ENCODE measurements at regions not wholly inside any gene's neighbourhood (a gene's known extent, or its start where the extent isn't known, plus 50 kb on each side); places are given as distances from the start of the nearest gene placed in this dataset.

- no peak for TF ChIP-seq CTCF (IDR thresholded peaks at IDR 0.05; ENCODE audit: control insufficient read depth, insufficient read depth, low read depth, low read length, missing control alignments)
- DNase-seq (ENCODE audit: low read depth): no peak
- no peak overlapping the region for H3K4me3 ChIP-seq (ENCODE audit: control insufficient read depth, low read depth, low read length)
Observed at GRCh38 chr9:109682227-109682626, 97.8 kb upstream of the PALM2AKAP2 start.

- TF ChIP-seq CTCF (IDR thresholded peaks at IDR 0.05; ENCODE audit: control insufficient read depth, insufficient read depth, low read depth, low read length, missing control alignments): no peak
- no peak overlapping the region for H3K4me3 ChIP-seq (ENCODE audit: control insufficient read depth, low read depth, low read length)
- DNase-seq (ENCODE audit: low read depth): no peak
Observed at GRCh38 chr9:109683521-109683920, 96.5 kb upstream of the PALM2AKAP2 start.

- no peak for TF ChIP-seq CTCF (IDR thresholded peaks at IDR 0.05; ENCODE audit: control insufficient read depth, insufficient read depth, low read depth, low read length, missing control alignments)
- DNase-seq (ENCODE audit: low read depth): no peak
- H3K4me3 ChIP-seq (ENCODE audit: control insufficient read depth, low read depth, low read length): no peak overlapping the region
Observed at GRCh38 chr9:109689701-109690100, 90.3 kb upstream of the PALM2AKAP2 start.

GRCh38 chr9:109699019-109699418 is 81.0 kb upstream of the PALM2AKAP2 start:
- H3K4me3 ChIP-seq (ENCODE audit: control insufficient read depth, low read depth, low read length): no peak overlapping the region
- TF ChIP-seq CTCF (IDR thresholded peaks at IDR 0.05; ENCODE audit: control insufficient read depth, insufficient read depth, low read depth, low read length, missing control alignments): no peak
- no peak for DNase-seq (ENCODE audit: low read depth)

GRCh38 chr9:109704546-109704945 is 75.5 kb upstream of the PALM2AKAP2 start:
- TF ChIP-seq CTCF (IDR thresholded peaks at IDR 0.05; ENCODE audit: control insufficient read depth, insufficient read depth, low read depth, low read length, missing control alignments): no peak
- no peak for DNase-seq (ENCODE audit: low read depth)
- no peak overlapping the region for H3K4me3 ChIP-seq (ENCODE audit: control insufficient read depth, low read depth, low read length)

GRCh38 chr9:109705515-109705914 is 74.5 kb upstream of the PALM2AKAP2 start:
- no peak overlapping the region for H3K4me3 ChIP-seq (ENCODE audit: control insufficient read depth, low read depth, low read length)
- peak; percentile 19 for TF ChIP-seq CTCF (IDR thresholded peaks at IDR 0.05; ENCODE audit: control insufficient read depth, insufficient read depth, low read depth, low read length, missing control alignments)
- peak; percentile 17 for DNase-seq (ENCODE audit: low read depth)

- no peak overlapping the region for H3K4me3 ChIP-seq (ENCODE audit: control insufficient read depth, low read depth, low read length)
- DNase-seq (ENCODE audit: low read depth): no peak
- TF ChIP-seq CTCF (IDR thresholded peaks at IDR 0.05; ENCODE audit: control insufficient read depth, insufficient read depth, low read depth, low read length, missing control alignments): no peak
Observed at GRCh38 chr9:109707355-109707754, 72.6 kb upstream of the PALM2AKAP2 start.

Measured in AG09309 (cell line).